GM18870 (cell line): ENCODE measurements at regions not wholly inside any gene's neighbourhood (a gene's known extent, or its start where the extent isn't known, plus 50 kb on each side); places are given as distances from the start of the nearest gene placed in this dataset.
"Not testable (repeated sequence)": the region's sequence is repeated elsewhere in the genome, so short reads cannot be mapped to it uniquely, and the experiment has no call there.

Source experiments
- ATAC-seq: cut with Tn5 transposase; IDR thresholded peaks from one replicate; pipeline ENCODE4 v1.9.1; 2021; ENCODE audit warnings: moderate library complexity; ENCODE audit not compliant: unreplicated experiment

DNA sequence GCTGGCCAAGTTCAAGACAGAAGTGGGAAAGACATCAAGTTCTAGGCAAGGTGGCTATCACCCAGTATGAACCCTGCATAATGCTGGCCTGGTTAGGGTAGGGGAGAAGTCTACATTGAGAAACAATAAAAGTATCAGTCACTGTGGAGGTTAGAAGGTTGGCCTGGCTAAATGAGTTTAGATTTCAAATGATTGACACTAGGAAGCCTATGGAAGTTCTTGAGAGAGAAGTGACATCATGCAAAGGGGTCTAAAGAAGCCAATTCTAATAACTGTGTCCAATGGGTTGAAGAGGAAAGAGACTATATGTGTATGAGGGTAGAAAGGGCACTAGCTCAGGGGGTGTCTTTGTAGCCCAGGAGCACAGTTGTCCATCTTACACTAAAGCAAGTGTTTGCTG, 98.5 kb upstream of the MBIP start:
- no peak for ATAC-seq

- not testable (repeated sequence) for ATAC-seq
These were observed 91.5 kb upstream of the MBIP start for GRCh38 chr14:36411951-36412350.

- no peak for ATAC-seq
These were observed 88.0 kb upstream of the MBIP start for GRCh38 chr14:36408388-36408787.

DNA sequence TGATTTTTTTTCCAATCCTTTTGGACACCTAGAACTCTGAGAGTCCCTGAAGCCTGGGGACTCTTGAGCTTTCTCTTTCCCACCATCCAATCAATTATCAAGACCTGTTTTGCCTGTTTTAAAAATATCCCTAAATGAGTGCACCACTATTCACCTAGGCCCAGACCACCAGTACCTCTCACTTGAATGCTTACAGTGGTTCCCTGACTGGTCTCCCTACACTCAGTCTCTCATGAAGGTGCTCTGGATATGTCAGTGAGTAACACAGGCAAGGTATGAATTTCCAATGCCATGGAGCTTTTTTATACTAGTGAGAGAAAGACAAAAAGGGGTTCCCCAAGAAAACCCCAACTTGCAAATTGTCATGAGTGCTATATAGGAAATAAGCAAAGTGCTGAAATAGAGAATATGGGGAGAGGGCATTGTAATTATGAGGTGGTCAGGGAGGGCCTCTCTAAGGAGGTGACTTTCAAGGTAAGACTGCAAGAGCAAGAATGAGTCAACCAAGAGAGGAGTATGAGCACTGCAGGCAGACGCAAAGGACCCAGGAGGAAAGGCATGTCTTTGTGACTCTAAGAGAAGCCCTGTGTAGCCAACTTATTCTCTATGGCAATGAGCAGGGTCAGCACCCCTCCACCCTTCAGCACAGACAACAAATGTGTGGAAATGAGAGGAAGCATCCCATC, 85.3 kb upstream of the MBIP start:
- ATAC-seq = no peak

- no peak for ATAC-seq
These were observed 82.4 kb upstream of the MBIP start for GRCh38 chr14:36402867-36403266.

- no peak for ATAC-seq
These were observed 78.2 kb upstream of the MBIP start for GRCh38 chr14:36398463-36399291.

GRCh38 chr14:36397357-36397756, 76.9 kb upstream of the MBIP start:
- no peak for ATAC-seq

- ATAC-seq = no peak
These were observed 76.4 kb upstream of the MBIP start for GRCh38 chr14:36396798-36397197.

GRCh38 chr14:36394593-36394992, 74.2 kb upstream of the MBIP start:
- no peak for ATAC-seq

DNA sequence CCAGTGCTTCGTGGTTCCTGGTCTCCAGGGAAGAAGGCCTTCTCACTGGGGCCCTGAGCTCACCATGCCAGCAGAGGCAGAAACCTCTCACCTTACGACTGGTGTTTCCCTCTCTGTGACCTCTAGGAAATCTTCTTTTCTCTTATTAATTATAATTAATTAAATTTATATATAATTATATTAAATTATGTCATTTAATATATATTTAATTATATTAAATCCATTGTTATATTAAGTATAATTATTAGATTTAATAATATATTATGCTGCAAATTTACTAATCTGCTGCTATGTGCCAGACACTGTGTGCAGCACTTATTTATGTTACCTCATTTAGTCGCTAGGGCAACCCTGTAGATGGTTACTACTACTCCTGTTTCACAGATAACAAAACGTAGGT, 70.3 kb upstream of the MBIP start:
- no peak for ATAC-seq

- no peak for ATAC-seq
These were observed 63.5 kb upstream of the MBIP start for GRCh38 chr14:36383767-36384431.

DNA sequence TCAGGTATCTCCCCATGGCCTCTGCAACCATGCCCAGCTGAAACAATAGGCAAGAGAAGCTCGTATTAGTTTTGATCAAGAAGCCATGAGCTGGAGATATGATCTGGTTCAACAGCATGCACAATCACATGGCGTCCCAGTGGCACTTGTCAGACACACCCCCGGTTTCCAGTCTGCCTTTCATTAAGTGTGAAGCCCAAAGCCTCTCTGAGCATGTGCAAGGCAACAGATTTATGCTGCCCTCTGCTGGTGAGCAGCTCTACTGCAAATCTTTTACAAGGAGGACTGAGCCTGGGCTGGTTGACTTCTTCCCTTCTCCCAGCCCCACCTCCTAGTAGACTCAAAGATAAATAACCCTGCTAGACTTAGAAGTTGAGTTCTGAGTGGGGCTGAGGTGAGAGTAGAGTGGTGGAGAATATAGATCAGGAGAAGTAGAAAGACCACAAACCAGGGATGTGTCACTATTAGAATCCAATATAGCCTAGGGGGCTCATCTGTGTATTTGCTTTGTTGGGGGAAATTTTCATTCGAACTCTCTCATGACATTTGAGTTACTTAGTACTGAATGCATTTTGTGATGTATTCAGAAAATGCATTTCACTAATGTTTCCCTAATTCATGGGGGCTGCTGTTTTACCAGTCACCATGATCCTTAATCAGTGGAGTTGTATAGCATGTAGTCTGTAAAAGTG, 53.7 kb upstream of the MBIP start:
- peak; percentile 91 for ATAC-seq
